Left ventricle myocardium inferior (tissue), 1 donor: ENCODE measurements at regions not wholly inside any gene's neighbourhood (a gene's known extent, or its start where the extent isn't known, plus 50 kb on each side); places are given as distances from the start of the nearest gene placed in this dataset.
"Not testable (repeated sequence)": the region's sequence is repeated elsewhere in the genome, so short reads cannot be mapped to it uniquely, and the experiment has no call there.

Experiments used
- DNase-seq: peaks from one replicate; pipeline ENCODE4 v3.0.0-alpha.2; 2020
- H3K27ac ChIP-seq: fragments of 200-600 bp; replicated peaks from 2 replicates; pipeline ENCODE4 v1.8.0; 2021
- H3K27me3 ChIP-seq: fragments of 200-600 bp; 2 replicates; pipeline ENCODE4 v1.8.0; 2021; ENCODE audit warnings: low read depth
- H3K36me3 ChIP-seq: fragments of 200-600 bp; 2 replicates; pipeline ENCODE4 v1.8.0; 2021
- H3K4me1 ChIP-seq: fragments of 200-600 bp; 2 replicates; pipeline ENCODE4 v1.8.0; 2021
- H3K4me3 ChIP-seq: fragments of 200-600 bp; 2 replicates; pipeline ENCODE4 v1.8.0; 2021; ENCODE audit warnings: mild to moderate bottlenecking, moderate library complexity
- H3K9me3 ChIP-seq: fragments of 200-600 bp; replicated peaks from 2 replicates; pipeline ENCODE4 v1.8.0; 2021
- CTCF ChIP-seq: fragments of 200-600 bp; IDR thresholded peaks from 2 replicates; pipeline ENCODE4 v1.8.0; 2021; ENCODE audit warnings: antibody characterized with exemption, mild to moderate bottlenecking, borderline replicate concordance
- intact Hi-C: fragments of 100-400 bp; cut with micrococcal nuclease; formaldehyde crosslinking; loops from one replicate; pipeline ENCODE4 v1.11.0; 2022
- donor health status: DM: no; HTN: yes; CAD: no; lungs with severe emphysema.

DNA sequence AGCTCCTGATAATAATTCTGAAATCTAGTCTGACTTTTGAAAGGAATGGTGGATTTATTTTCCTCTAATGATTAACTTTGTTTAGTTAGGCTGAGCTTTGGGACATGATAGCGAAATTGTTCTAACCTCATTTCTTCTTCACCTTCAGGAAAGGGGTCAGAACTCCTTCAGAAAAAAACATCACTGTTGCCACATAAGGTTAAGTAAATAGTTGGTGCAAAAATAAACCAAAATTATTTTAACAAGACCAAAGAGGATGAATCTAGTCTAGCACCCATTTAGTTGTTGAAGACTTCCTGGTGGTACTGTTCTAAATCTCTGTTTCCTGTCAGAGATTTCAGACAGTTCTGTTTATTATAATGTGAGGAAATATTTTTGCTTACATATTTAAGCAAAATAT lies 379.8 kb downstream of the UTRN start:
- H3K36me3 ChIP-seq: no peaks in the 10 kb centered on the region
- H3K4me1 ChIP-seq: peaks cover 19% of the 10 kb centered on the region
- no peak for TF ChIP-seq CTCF
- no peaks in the 10 kb centered on the region for H3K27me3 ChIP-seq
- peaks cover 7% of the 10 kb centered on the region for H3K9me3 ChIP-seq
- H3K27ac ChIP-seq: no peak overlapping the region
- no peak overlapping the region for H3K4me3 ChIP-seq
- DNase-seq: no peak
- intact Hi-C loops: no loop called here

DNA sequence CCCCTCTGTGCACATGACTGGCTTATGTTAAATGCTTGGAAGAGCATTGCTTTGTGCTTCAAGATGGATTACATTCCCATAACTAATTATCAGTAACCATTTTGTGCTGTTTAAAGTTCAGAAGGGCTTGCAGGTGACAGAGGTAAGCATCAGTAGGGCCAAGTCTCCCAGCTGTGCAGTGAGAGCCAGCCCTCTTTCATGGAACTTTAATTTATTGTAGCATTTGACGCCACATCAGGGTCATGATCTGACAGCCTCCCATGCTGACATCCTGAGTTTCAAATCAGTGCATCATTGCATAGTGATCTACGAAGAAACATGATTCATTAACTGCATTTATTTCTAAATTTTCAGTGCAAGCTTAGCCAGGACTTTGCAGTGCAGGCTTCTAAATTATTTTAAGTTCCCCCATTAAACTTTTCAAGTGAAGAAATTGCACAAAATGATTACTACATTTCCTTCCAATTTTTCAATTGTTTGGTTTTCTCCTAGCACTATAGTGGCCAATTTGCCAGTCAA lies 380.9 kb downstream of the UTRN start:
- Histone ChIP-seq H3K4me1 (peaks cover 14% of the 10 kb centered on the region), H3K27ac (no peak overlapping the region), H3K4me3 (no peak overlapping the region), H3K27me3 (no peaks in the 10 kb centered on the region), H3K36me3 (no peaks in the 10 kb centered on the region), H3K9me3 (peaks cover 17% of the 10 kb centered on the region)
- intact Hi-C loops: no loop called here
- TF ChIP-seq CTCF: no peak
- no peak for DNase-seq

- H3K4me1 ChIP-seq: peaks cover 12% of the 10 kb centered on the region
- intact Hi-C loops: no loop called here
- H3K27me3 ChIP-seq: no peaks in the 10 kb centered on the region
- TF ChIP-seq CTCF: no peak
- DNase-seq: no peak
- no peaks in the 10 kb centered on the region for H3K36me3 ChIP-seq
- H3K4me3 ChIP-seq: no peak overlapping the region
- H3K27ac ChIP-seq: no peak overlapping the region
- H3K9me3 ChIP-seq: peaks cover 25% of the 10 kb centered on the region
Measured at GRCh38 chr6:144666781-144667180, 381.6 kb downstream of the UTRN start.

GRCh38 chr6:144667532-144668503 lies 382.7 kb downstream of the UTRN start:
- Histone ChIP-seq H3K27me3 (no peaks in the 10 kb centered on the region), H3K27ac (no peak overlapping the region), H3K9me3 (peaks cover 36% of the 10 kb centered on the region), H3K4me1 (peaks cover 12% of the 10 kb centered on the region), H3K36me3 (peaks cover under 1% of the 10 kb centered on the region), H3K4me3 (no peak overlapping the region)
- DNase-seq: no peak
- TF ChIP-seq CTCF: no peak
- intact Hi-C loops: no loop called here

DNA sequence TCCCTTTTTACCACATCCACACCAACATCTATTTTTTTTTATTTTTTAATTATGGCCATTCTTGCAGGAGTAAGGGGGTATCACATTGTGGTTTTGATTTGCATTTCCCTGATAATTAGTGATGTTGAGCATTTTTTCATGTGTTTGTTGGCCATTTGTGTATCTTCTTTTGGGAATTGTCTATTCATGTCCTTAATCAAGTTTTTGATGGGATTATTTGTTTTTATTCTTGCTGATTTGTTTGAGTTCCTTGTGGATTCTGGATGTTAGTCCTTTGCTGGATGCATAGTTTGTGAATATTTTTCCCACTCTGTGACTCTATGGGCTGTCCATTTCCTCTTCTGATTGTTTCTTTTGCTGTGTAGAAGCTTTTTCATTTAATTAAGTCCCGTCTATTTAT lies 385.1 kb downstream of the UTRN start:
- intact Hi-C loops, H3K27me3 ChIP-seq, DNase-seq, H3K4me1 ChIP-seq, H3K4me3 ChIP-seq, H3K27ac ChIP-seq, H3K36me3 ChIP-seq: not testable (repeated sequence)
- peaks cover 55% of the 10 kb centered on the region for H3K9me3 ChIP-seq

DNA sequence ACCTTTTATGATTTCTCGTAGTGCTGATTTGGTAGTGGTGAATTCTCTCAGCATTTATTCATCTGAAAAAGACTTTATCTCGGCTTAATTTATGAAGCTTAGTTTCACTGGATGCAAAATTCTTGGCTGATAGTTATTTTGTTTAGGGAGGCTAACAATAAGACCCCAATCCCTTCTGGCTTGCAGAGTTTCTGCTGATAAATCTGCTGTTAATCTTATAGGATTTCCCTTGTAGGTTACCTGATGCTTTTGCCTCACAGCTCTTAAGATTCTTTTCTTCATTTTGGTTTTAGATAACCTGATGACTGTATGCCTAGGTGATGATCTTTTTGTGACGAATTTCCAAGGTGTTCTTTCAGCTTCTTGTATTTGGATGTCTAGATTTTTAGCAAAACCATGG lies 388.7 kb downstream of the UTRN start:
- DNase-seq: no peak
- Histone ChIP-seq H3K27ac (no peak overlapping the region), H3K4me3 (no peak overlapping the region), H3K27me3 (no peaks in the 10 kb centered on the region), H3K36me3 (peaks cover 8% of the 10 kb centered on the region), H3K4me1 (peaks cover 5% of the 10 kb centered on the region), H3K9me3 (peaks cover 65% of the 10 kb centered on the region)
- no peak for TF ChIP-seq CTCF
- intact Hi-C loops: no loop called here
